ENCODE measurements at regions not wholly inside any gene's neighbourhood (a gene's known extent, or its start where the extent isn't known, plus 50 kb on each side); places are given as distances from the start of the nearest gene placed in this dataset.

GRCh38 chr4:20538905-20539304, 161.4 kb upstream of the PACRGL start:
- in situ Hi-C loops (cut with HindIII; ENCODE audit: extremely low pct_ligation_motif_present, low pct_unique_long_range_greater_than_20kb) (no loop called here), intact Hi-C loops (cut with micrococcal nuclease; ENCODE audit: unreplicated experiment) (no loop called here)
- ATAC-seq = peak; percentile 43
- Histone ChIP-seq H3K9ac (ENCODE audit: insufficient read depth, low read depth, low read length) (no peak overlapping the region), H3K4me2 (ENCODE audit: low read depth, low read length) (no peak overlapping the region), H3K4me1 (ENCODE audit: insufficient read depth, low read length) (no peaks in the 10 kb centered on the region), H4K20me1 (ENCODE audit: insufficient read depth, low read length) (no peaks in the 10 kb centered on the region), H3K27me3 (ENCODE audit: control insufficient read depth in 1 of 2, insufficient read depth in 2 of 2, low read length in 2 of 2) (no peaks in the 10 kb centered on the region; a peak in 1 of 5 replicates), H3K79me2 (ENCODE audit: insufficient read depth, low read length) (no peaks in the 10 kb centered on the region), H2AFZ (ENCODE audit: low read length) (no peak overlapping the region), H3K27ac (ENCODE audit: extremely low read length, insufficient read depth, low read length) (no peak overlapping the region), H3K36me3 (replicated peaks in 1 of 2; ENCODE audit: control insufficient read depth in 1 of 2, insufficient read depth in 2 of 2, low read length in 2 of 2) (no peaks in the 10 kb centered on the region), H3K4me3 (replicated peaks in 1 of 3; ENCODE audit: insufficient read depth in 1 of 3, low read depth in 2 of 3, low read length in 3 of 3) (no peak overlapping the region), H3K9me3 (ENCODE audit: low read length) (no peaks in the 10 kb centered on the region)
- FAIRE-seq = no peak
- POLR2A ChIA-PET = no interaction called here
- CTCF ChIA-PET (ENCODE audit: low intra/inter-chr PET ratio, low total read pairs) = no interaction called here
- BruUV-seq (replicated peaks) = no TSS peak
- DNase-seq (ENCODE audit: low spot score) = peak; percentile 47
- 3% methylated on average over 5 of the region's 5 CpGs for WGBS (ENCODE audit: low lambda C conversion rate)
- TF ChIP-seq IRF2 (CRISPR knock-in tag; IDR thresholded peaks at IDR 0.05) (no peak), SOX13 (IDR thresholded peaks at IDR 0.05) (no peak), SOX13 (CRISPR knock-in tag; conservative IDR thresholded peaks at IDR 0.05 in 1 of 2, IDR thresholded peaks at IDR 0.05 in 1 of 2) (0 out of 4 replicates have a peak, but pooled peaks of 1 of the 2 experiments have one; percentile 14), ZNF468 (CRISPR knock-in tag; IDR thresholded peaks at IDR 0.05) (no peak), HOXA9 (CRISPR knock-in tag; IDR thresholded peaks at IDR 0.05; ENCODE audit: borderline replicate concordance) (no peak), ZNF703 (CRISPR knock-in tag; IDR thresholded peaks at IDR 0.05; ENCODE audit: borderline replicate concordance) (no peak), CREB1 (IDR thresholded peaks at IDR 0.05) (no peak), CREB1 (CRISPR knock-in tag; IDR thresholded peaks at IDR 0.05) (no peak), CEBPB (IDR thresholded peaks at IDR 0.05; ENCODE audit: borderline replicate concordance, low read depth, low read length) (peak; percentile 60; the same call in 1 of the 2 replicates), NFE2L2 (IDR thresholded peaks at IDR 0.05; ENCODE audit: low read length) (no peak), ESRRA (CRISPR knock-in tag; IDR thresholded peaks at IDR 0.05; ENCODE audit: low read depth) (no peak), MLX (CRISPR knock-in tag; IDR thresholded peaks at IDR 0.05) (no peak), MED1 (CRISPR knock-in tag; IDR thresholded peaks at IDR 0.05) (no peak), RERE (CRISPR knock-in tag; IDR thresholded peaks at IDR 0.05; ENCODE audit: low read depth) (no peak), CCAR2 (optimal IDR thresholded peaks at IDR 0.05; ENCODE audit: low read depth, low read length) (no peak), ZFP62 (CRISPR knock-in tag; IDR thresholded peaks at IDR 0.05) (no peak)
- TF ChIP-seq, protein P1, sequence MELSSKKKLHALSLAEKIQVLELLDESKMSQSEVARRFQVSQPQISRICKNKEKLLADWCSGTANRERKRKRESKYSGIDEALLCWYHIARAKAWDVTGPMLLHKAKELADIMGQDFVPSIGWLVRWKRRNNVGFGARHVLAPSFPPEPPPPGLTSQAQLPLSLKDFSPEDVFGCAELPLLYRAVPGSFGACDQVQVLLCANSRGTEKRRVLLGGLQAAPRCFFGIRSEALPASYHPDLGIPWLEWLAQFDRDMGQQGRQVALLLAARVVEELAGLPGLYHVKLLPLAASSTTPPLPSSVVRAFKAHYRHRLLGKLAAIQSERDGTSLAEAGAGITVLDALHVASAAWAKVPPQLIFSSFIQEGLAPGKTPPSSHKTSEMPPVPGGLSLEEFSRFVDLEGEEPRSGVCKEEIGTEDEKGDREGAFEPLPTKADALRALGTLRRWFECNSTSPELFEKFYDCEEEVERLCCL (CRISPR knock-in tag; IDR thresholded peaks at IDR 0.05; ENCODE audit: borderline replicate concordance) = no peak
